ENCODE measurements at regions not wholly inside any gene's neighbourhood (a gene's known extent, or its start where the extent isn't known, plus 50 kb on each side); places are given as distances from the start of the nearest gene placed in this dataset.
"Not testable (repeated sequence)": the region's sequence is repeated elsewhere in the genome, so short reads cannot be mapped to it uniquely, and the experiment has no call there.

DNA sequence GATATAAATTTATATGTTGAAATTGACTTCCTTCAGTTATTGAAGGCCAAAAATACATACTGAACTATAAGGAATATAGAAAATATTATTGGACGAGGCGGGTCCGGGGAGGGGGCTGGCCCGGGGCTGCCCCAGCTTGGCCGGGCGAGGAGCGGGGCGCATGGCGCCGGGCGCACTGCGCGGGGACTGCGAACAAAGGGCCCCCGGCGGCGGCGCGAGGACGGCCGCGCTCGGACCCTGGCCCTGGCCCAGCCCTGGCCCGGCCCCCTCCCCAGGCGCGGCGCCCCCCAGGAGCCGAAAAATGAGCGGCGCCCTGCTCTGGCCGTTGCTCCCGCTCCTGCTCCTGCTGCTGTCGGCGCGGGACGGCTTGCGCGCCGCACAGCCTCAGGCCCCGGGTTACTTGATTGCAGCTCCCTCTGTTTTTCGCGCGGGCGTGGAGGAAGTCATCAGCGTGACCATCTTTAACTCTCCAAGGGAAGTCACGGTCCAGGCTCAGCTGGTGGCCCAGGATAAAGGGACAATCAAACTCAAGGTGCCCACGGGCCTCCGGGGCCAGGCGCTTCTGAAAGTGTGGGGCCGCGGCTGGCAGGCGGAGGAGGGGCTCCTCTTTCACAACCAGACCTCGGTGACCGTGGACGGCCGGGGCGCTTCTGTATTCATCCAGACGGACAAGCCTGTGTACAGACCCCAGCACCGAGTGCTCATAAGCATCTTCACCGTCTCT is 1247.6 kb upstream of the PHF14 start:
- DNase-seq: not testable (repeated sequence)

DNA sequence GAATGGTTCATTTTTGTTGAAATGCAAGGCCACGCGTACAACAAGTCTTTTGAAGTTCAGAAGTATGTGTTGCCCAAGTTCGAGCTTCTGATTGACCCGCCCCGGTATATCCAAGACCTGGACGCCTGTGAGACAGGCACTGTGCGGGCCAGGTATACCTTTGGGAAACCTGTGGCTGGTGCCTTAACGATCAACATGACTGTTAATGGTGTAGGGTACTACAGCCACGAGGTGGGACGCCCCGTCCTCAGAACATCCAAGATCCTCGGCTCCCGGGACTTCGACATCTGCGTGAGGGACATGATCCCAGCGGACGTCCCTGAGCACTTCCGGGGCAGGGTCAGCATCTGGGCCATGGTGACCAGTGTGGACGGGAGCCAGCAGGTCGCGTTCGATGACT is 1246.9 kb upstream of the PHF14 start:
- not testable (repeated sequence) for DNase-seq

DNA sequence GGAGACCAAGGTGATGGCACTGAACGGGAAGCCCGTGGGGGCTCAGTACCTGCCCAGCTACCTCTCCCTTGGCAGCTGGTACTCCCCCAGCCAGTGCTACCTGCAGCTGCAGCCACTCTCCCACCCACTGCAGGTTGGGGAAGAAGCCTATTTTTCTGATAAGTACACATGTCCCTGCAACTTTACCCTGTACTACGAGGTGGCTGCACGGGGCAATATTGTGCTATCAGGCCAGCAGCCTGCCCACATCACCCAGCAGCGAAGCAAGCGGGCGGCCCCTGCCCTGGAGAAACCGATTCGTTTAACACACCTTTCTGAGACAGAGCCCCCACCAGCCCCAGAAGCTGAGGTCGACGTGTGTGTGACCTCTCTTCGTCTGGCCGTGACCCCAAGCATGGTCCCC is 1246.2 kb upstream of the PHF14 start:
- not testable (repeated sequence) for DNase-seq

DNA sequence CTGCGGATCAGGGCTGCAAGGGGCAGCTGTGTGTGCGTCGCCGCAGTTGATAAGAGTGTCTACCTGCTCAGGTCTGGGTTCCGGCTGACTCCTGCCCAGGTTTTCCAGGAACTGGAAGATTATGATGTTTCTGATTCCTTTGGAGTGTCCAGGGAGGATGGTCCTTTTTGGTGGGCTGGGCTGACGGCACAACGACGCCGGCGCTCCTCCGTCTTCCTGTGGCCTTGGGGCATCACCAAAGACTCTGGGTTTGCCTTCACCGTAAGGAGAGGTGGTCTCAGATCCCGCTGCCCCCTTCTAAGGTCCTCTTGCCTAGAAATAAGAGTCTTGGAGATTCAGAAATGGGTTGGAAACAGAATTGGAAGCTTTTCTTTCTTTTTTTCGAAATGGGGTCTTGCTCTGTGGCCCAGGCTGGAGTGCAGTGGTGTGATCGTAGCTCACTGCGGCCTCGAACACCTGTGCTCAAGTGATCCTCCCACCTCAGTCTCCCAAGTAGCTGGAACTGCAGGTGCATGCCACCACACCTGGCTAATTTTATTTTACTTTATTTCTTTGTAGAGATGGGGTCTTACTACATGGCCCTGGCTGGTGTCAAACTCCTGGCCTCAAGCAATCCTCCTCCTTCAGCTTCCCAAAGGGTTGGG is 1245.5 kb upstream of the PHF14 start:
- not testable (repeated sequence) for DNase-seq

DNA sequence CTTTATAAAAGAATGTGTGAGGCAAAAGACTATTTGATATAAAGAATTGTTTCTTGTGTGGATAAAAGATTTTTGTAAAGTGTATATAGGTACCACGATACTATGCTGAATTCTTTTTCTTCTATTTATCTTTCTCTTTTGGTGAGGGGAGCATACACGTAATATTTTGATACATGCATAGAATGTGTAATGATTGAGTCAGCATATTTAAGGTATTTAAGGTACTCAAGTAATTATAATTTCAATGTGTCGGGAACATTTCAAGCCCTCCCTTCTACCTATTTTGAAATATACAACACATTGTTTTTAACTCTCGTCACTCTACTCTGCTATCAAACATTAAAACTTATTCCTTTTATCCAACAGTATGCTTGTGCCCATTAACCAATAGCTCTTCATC is 1221.6 kb upstream of the PHF14 start:
- DNase-seq: no peak

DNA sequence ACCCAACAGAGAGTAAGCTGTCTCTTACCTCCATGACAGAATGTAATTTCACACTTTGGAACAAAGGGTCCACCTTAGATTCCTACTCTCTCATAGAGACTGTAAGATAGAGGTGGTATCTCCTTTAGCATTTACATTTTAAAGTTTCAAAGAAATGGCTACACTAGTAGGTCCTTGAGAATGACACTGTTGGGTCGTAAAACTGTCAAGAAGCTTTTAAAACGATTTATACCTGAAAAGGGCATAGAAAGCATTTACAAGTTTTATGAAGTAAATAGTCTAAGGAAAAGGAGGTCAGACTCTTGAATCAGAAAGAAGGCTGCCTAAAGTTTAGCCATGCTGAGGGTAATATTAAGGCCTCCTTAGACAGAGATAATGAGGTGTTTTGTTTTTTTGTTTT is 1212.4 kb upstream of the PHF14 start:
- DNase-seq: no peak

DNA sequence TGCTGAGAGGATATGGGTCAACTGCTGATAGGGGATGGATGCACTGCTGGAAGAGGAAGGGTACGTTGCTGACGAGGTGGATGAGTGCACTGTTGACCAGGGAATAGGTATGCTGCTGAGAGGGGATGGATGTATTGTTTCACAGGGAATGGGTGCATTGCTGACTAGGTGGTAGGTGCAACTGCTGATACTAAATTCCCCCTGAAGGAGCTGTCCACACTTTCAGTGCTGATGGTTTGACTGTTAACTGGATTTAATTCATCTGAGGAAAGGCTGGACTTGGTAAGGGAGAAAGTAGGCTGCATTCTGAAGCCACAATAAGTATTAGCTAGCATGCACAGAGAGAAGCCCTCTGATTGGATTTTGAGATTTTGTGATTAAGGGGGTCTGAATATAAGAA is 1196.8 kb upstream of the PHF14 start:
- DNase-seq: no peak

DNA sequence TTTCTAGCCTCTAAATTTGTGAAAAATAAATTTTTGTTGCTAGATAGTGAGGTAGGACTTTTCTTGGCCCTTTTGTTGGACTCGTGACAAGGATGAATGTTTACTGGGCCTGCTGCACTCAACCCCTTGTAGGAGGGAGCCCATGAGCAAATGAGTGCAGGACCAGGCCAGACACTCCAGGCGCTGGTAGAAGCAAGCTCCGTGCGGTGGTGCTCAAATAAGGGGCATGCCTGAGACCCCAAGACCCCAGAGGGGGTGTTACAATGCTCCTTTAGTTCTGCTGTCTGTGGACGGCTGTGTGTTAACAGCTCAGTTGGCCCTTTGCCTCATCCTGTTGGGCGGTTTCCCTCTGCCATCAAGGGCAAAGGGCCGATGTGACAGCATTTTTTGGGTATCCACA is 1195.3 kb upstream of the PHF14 start:
- DNase-seq: no peak

DNA sequence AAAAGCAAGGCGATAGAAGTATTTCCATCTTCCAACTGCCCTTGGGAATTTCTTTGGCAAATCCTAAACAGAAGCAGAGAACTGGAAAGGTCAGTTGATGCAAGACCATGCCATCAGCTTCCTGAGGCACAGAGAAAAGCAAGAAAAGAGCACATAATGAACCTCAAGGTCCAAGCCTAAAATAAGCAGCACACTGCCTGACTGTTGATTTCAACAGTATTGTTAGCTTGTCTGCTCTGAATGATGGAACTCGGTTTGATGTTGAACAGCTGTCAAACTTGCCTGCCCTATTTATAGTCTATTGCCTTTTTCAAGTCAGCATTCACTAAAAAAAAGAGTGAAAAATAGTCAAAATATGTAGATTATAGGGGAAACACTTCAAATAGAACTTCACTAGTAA is 1192.0 kb upstream of the PHF14 start:
- DNase-seq: no peak

DNA sequence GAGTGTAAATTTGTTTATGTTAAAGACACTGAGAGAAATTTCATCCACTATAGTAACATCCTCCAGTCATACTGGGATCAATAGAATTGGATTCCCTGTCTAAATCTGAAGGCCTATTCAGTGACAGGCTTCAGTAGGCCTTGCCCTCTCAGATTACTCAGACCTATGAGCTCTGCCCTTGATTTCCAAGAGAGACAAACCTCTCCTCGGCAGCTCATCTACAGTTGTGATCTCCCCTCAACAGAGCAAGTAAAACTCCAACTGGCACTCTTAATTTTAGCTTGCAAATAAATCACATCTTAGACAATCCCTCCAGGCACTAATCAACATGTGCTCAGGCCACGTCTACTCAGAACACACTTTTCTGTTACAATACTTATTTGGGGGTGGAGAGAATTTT is 1191.4 kb upstream of the PHF14 start:
- DNase-seq: no peak

DNA sequence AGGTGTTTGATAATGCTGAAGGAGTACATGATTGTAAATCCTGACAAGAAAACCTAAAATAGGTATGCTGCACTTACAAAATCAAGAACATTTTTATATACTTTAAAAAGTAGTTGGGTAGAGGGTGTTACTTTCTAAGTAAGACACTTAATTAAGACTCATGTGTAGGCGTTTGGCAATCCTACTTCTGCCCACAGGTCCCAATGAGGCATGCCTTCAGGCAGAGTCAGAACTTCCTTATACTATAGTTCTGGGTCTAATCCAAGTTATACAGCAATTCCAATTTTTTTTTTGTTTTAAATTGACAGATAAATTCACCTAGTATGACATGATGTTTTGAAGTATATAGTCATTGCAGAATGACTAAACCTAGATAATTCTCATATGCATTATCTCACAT is 1188.5 kb upstream of the PHF14 start:
- no peak for DNase-seq

DNA sequence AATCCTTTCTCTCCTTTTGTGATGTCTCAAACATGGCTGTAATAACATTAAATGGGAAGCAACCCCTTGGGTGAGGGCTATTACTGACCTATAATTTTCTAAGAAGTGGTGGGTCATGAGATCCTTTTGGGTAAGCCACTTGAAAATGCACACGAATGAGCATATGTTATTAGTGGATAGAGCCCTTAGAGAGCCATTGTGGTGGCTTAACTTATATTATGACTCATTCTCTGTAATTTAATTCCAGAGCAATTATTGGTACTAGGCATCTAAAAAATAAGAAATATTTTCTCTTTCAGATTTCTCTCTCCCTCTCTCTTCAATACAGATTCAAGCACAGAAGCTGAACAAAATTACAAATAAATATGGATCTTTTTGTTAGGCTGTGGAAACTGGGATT is 1177.4 kb upstream of the PHF14 start:
- DNase-seq: no peak

DNA sequence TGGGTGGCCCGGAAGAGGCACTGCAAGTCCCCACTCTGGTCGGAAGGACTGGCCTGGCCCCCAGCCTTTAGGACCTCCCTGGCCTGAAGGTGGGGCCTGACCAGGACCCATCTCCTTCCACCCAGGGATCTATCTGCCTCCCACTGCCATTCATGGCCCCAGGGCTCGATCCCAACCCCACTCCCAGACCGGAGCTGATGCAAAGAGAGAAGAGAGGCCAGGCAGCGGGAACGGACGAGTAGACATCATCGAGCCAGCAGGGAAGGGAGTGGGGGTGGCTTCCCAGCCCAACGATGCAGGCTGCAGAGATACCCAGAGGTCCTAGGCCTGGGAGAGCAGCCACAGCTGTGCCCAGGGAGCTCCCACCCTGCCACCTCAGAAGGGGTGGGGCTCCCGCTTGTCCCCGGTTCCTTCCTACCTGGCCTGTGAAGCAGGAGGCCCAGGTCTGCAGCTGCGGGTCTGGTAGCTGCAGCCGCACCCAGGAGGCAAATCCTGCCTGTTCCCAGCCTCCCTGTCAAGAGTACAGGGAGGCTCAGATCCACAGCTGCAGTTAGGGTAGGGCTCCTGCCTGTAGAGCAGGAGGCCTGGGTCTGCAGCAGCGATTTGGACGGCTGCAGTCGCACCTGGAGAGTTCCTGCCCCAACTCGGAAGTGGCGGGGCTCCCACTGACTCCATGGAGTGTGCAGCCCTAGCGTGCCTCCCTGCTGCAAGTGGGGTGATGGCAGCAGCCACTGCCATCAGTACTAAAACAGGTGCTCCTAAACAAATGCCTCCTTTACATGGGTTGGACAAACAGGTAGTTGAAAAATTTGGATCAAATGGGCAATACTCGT is 1151.0 kb upstream of the PHF14 start:
- DNase-seq: no peak

DNA sequence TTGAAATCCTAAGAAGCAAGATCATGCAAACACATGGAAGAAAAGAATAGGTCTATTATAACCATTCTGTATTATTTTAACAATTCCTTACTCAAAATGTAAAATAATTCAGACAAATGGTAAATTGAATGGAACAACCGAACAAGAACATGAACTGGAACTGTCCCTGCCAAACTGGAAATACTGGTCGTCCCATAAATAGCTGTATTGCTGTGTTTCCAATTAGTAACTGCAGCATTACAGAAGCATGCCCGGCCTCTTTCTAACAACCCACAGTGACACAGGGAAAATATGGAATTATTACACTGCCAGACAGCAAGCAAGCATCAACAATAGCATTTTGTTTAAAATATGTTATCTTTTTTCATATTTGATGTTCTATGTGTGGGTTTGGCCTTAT is 1138.5 kb upstream of the PHF14 start:
- DNase-seq: no peak

DNA sequence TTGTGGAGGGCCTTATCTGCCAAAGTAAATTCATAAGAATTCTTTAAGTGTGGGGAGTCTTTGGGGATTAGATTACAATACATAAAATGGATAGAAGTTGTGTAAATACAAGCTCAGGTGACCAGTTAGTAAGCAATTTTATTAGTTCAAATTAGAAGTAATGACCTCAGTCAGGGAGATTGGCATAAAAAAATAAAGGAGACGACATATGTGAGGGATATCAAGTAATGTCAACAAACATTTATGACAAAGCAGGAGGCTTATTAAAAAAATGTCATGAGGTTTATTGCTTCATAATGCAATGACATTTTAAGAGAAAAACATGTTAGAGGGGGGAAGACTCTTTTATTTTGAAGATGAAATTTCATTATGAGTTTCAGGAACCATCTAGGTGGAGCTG is 1137.0 kb upstream of the PHF14 start:
- DNase-seq: no peak

DNA sequence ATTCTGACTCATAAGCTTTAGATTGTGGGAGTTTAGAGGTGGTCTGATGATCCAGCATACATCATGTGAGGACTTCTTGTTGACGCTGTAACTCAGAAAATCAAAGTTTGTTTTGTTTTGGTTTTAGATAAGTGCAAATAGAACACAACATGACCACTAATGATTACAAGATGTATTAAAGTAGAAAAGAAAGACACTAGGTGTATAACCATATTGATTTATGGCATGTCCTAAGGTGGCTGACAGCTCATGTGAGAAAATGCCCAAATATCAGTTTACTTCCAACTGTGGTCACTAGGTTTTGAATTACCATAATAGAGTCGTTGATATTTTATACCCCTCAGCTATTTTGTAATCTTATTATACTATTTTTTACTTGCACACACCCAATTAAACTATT is 1131.4 kb upstream of the PHF14 start:
- no peak for DNase-seq

DNA sequence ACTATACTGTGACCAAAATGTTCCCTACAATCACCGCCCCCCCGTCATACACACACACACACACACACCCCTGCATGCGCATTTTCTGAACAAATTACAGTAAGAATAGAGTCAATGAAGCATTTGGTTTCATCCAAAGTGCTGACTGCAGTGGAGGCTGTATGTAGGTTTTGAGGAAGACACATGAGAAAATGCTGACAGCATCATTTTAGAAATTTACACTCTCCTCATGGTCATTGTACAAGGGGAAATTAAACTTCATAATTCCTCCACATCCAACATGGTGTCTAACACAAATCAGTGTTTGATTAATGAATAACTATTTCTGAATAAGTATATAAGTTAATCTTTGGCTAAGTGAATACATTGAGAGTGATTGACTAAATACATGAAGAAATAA is 1126.8 kb upstream of the PHF14 start:
- no peak for DNase-seq

DNA sequence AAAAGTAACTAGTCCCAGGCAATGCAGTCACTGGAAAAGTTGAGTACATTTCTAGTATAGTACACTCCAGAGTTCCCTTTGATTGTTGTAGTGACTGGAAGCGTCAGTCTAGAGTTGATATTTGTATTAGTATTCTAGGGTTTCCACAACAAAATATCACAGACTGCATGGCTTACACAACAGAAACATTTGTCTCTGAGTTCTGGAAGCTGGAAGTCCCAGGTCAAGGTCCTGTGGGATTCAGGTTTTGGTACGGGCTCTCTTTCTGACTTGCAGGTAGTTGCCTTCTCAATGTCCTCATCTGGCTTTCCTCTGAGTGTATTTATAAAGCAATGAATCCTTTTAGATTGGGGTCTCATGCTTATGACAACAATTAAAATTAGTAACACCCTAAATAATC is 1119.1 kb upstream of the PHF14 start:
- DNase-seq: no peak

DNA sequence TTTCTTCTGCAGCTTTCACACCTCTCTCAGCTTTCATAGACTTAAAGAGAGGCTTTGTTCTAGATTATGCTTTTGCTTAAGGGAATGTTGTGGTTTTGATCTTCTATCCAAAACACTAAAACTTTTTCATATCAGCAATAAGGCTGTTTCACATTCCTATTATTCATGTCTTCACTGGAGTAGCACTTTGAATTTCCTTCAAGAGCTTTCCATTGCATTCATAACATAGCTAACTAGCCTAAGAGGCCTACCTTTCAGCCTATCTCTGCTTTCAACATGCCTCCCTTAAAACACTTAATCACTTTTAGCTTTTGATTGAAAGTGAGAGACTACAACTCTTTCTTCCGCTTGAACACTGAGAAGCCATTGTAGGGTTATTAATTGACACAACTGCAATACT is 1117.0 kb upstream of the PHF14 start:
- no peak for DNase-seq

DNA sequence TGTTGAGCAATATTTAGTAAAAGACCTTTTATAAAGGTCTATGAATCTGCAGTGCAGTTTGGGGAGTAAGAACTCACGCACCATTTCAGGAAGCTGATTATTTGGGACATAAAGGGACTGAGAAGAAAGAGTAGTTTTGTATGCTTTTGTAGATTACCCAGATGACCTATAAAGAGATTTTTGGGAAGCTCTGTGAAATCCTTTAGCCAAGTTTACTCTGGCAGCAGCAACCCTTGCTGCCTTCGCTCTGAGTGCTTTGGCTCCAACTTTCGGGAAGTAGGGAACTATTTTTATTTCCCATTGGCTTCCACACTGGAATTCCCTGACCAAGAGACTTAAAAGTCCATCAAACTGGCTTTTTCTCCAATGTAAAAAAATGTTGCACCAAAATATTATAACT is 1110.1 kb upstream of the PHF14 start:
- peak; percentile 39 for DNase-seq

DNA sequence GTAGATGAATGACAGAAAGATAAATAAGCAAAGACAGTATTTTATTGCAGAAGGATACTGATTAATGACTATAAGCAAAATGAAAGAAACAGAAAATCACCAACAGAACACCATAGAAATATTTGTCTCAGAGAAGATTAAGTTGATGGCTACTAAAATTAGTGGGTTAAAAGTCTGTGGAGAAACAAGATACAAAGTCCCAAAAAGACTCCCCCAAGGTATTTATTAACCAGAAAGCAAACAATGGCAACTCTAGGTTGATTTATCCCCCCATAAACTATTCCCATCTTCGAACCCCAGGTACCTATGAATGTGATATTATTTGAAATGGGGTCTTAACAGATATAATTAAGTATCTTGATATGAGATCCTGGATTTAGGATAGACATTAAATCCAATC is 1104.5 kb upstream of the PHF14 start:
- no peak for DNase-seq

DNA sequence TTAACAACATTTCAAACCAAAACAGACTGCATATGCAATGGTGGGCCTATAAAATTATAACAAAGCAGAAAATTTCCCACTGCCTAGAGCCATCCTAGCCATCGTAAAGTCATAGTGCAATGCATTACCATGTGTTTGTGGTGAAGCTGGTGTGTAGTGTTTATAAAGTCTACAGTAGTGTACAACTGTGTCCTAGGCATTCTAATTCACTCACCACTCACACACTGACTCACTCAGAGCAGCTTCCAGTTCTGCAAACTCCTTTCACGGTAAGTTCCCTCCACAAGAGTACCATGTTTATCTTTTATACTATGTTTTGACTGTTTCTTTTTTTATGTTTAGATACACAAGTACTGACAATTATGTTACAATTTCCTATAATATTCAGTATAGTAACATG is 1104.1 kb upstream of the PHF14 start:
- DNase-seq: no peak

DNA sequence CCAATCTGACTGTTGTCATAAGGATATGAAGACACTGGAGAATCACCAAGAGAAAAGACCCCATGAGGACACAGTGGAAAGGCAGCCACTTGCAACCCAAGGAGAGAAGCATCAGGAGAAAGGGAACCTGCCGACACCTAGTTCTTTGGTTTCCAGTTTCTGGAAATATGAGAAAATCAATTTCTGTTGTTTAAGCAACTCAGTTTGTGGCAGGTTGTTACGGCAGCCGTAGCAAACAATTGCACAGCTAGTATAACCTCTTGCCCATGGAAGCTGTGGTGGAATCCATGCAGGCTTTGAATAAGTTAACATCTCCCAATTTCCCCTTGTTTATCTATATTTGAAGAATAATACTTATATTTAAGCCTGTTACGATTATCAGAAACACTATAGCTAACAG is 1103.0 kb upstream of the PHF14 start:
- no peak for DNase-seq

DNA sequence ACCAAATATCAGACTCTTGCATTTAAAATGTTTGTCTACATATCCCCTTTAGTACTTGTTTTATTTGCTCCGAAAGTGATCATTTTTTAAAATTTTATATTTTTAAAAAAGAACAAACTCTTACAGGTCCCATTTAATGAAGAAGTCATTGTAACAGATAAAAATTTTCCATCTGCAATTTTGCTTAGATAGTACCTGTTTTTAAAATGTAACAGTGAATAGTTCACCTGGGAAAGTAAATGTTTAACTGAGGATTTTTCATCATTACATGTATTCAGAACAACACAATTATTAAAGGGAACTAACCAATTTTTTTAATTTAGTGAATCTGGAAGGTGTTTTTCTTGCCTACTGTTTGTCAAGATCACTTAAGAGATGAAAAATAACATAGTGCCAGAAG is 1099.5 kb upstream of the PHF14 start:
- DNase-seq: no peak
